ENCODE measurements at regions not wholly inside any gene's neighbourhood (a gene's known extent, or its start where the extent isn't known, plus 50 kb on each side); places are given as distances from the start of the nearest gene placed in this dataset.

DNA sequence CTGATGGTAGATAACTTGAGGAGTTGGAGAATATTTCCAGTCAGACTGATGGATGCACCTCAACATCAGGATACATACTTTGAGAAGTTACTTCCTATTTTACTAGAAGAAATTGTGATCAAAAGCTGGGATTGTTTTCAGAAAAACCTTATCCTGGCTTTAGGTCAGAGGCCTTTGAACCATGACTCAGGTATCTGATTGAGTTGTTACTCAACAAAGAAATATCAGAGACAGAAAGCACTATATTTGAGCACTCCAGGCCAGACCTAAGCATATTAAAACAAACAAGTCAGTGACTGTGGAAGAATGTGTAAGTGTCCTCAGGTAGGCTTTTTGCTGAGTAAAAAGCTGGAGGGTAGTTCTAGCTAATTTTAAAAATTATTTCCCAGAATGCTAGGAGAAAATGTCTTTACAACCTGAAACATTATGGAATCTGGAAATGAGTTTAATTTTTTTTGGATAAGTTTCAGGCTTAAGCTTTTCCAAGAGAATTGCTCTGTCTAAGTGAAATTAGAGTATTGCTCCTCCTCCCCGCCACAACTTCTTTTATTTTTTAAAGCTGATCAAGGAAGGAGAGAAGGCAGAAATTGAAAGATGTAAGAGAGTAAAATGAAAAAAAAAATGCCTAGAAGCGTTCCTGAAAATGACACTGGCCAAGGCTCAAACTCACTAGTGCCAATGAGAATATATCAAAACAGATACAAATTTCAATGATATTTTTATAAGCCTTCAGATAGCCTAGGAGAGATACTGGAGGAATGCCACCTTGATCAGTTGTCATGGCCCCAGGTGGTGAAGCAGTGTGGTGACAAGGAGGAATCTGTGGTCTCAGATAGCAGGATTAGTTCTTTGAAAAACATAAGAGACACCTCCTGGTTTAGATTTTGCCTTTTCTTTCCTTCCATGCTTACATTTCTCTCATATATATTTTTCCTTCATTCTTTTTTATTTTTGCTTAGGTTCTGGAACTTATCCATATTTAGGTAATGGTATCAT is 790.3 kb downstream of the TMTC2 start:
- TF ChIP-seq ELF4 (IDR thresholded peaks at IDR 0.05) (no peak), TARDBP (IDR thresholded peaks at IDR 0.05) (no peak), FOXM1 (IDR thresholded peaks at IDR 0.05; ENCODE audit: borderline replicate concordance) (no peak), SUZ12 (IDR thresholded peaks at IDR 0.05) (no peak), FOXA1 (IDR thresholded peaks at IDR 0.05) (no peak), SP1 (IDR thresholded peaks at IDR 0.05) (no peak), ARNT (IDR thresholded peaks at IDR 0.05) (no peak), BHLHE40 (IDR thresholded peaks at IDR 0.05; ENCODE audit: borderline replicate concordance) (no peak), ZNF384 (IDR thresholded peaks at IDR 0.05) (no peak)
